K562 (cell line): ENCODE measurements at regions not wholly inside any gene's neighbourhood (a gene's known extent, or its start where the extent isn't known, plus 50 kb on each side); places are given as distances from the start of the nearest gene placed in this dataset.

Experiments
- ATAC-seq: fragments of 200-7000 bp; cut with Tn5 transposase; 3 replicates; pipeline ENCODE4 v1.9.1; 2020; ENCODE audit warnings: moderate library complexity
- BruUV-seq: library from RNA; stranded (reverse); fragments of 400-500 nt; replicated peaks from 2 replicates; lab custom pipeline; 2021; lab: Mats Ljungman, UMichigan
- CTCF ChIA-PET: fragments of 300-600 bp; formaldehyde crosslinking; extraction: SDS; loops from one replicate; lab custom pipeline; 2021; ENCODE audit warnings: low intra/inter-chr PET ratio; lab: Yijun Ruan, JAX
- POLR2A ChIA-PET: fragments of 300-600, 350-650 bp; sonication (Branson Sonifier 250); formaldehyde crosslinking; extraction: SDS; loops from one replicate; lab custom pipeline; 2021; ENCODE audit warnings: antibody characterized with exemption, inconsistent platforms; lab: Yijun Ruan, JAX
- DNase-seq, 4 experiments: peaks; one replicate each; pipeline versions ENCODE4 v3.0.0 to v3.0.0-alpha.2; 2011 to 2018; ENCODE audit warnings: low spot score in 3 of 4, mixed read lengths in 3 of 4; ENCODE audit errors: extremely low read depth in 1 of 4
- FAIRE-seq: peaks from 2 replicates; lab custom pipeline; 2011; peaks lifted over from hg19 to GRCh38; lab: Jason Lieb, UNC
- H2AFZ ChIP-seq: 2 replicates; pipeline ENCODE4 v1.6.0; 2011; ENCODE audit warnings: low read depth, low read length, control low read depth, inconsistent platforms
- H3K27ac ChIP-seq: fragments of 200-600 bp; 3 replicates; pipeline ENCODE4 v1.8.0; 2011; ENCODE audit warnings: low read depth, mild to moderate bottlenecking, control low read depth, inconsistent platforms, low read length, moderate library complexity, mixed read lengths; ENCODE audit errors: extremely low read depth
- H3K27me3 ChIP-seq, 2 experiments: fragments of 300-600 bp in 1 of 2; 2 replicates in 1 of 2; 3 replicates in 1 of 2; pipeline versions ENCODE4 v1.6.0 to v1.8.0; 2011; ENCODE audit warnings: inconsistent platforms in 2 of 2, low read length in 2 of 2, mild to moderate bottlenecking in 1 of 2, mixed read lengths in 1 of 2, moderate library complexity in 1 of 2; ENCODE audit not compliant: control insufficient read depth in 2 of 2, insufficient read depth in 2 of 2
- H3K36me3 ChIP-seq: fragments of 300-600 bp; 3 replicates; pipeline ENCODE4 v1.8.0; 2011; ENCODE audit warnings: mild to moderate bottlenecking, low read length, inconsistent platforms; ENCODE audit not compliant: control insufficient read depth, insufficient read depth
- H3K4me1 ChIP-seq, 2 experiments: fragments of 200-600 bp in 1 of 2; replicated peaks in 1 of 2; 2 replicates in 1 of 2; 3 replicates in 1 of 2; pipeline versions ENCODE4 v1.5.1 to v1.8.0; 2011; ENCODE audit warnings: inconsistent platforms in 2 of 2, low read length in 2 of 2, mild to moderate bottlenecking in 1 of 2, mixed read lengths in 1 of 2, moderate library complexity in 1 of 2; ENCODE audit not compliant: control insufficient read depth in 2 of 2, insufficient read depth in 2 of 2
- H3K4me2 ChIP-seq: 2 replicates; pipeline ENCODE4 v1.6.1; 2011; ENCODE audit warnings: low read length, control low read depth, inconsistent platforms, mixed read lengths; ENCODE audit not compliant: insufficient read depth
- H3K4me3 ChIP-seq: fragments of 200-600 bp; sonication (generic), shearing (Covaris generic); 2 replicates; pipeline ENCODE4 v1.5.1; 2016; ENCODE audit warnings: control low read depth, inconsistent platforms
- H3K79me2 ChIP-seq: fragments of 200-600 bp; 3 replicates; pipeline ENCODE4 v1.8.0; 2011; ENCODE audit warnings: low read length, inconsistent platforms; ENCODE audit not compliant: control insufficient read depth, insufficient read depth
- H3K9ac ChIP-seq, 2 experiments: 2 replicates each; pipeline versions ENCODE4 v1.6.0 to v1.6.1; 2011; ENCODE audit warnings: low read depth in 2 of 2, low read length in 2 of 2, control low read depth in 1 of 2, inconsistent platforms in 1 of 2, mild to moderate bottlenecking in 1 of 2, mixed read lengths in 1 of 2; ENCODE audit not compliant: insufficient read depth in 1 of 2
- H3K9me1 ChIP-seq: one replicate; pipeline ENCODE4 v1.6.0; 2011; ENCODE audit warnings: inconsistent platforms, mild to moderate bottlenecking, low read length, moderate library complexity; ENCODE audit not compliant: control insufficient read depth, insufficient read depth
- H3K9me3 ChIP-seq: replicated peaks from 2 replicates; pipeline ENCODE4 v1.5.1; 2011; ENCODE audit warnings: low read depth, low read length, inconsistent platforms; ENCODE audit not compliant: control insufficient read depth, insufficient read depth
- H4K20me1 ChIP-seq: replicated peaks from 2 replicates; pipeline ENCODE4 v1.6.1; 2011; ENCODE audit warnings: low read length, inconsistent platforms, mixed read lengths; ENCODE audit not compliant: control insufficient read depth, insufficient read depth
- KLF1 ChIP-seq: fragments of 450-650 bp; IDR thresholded peaks from 2 replicates; pipeline ENCODE4 v1.6.1; 2016; ENCODE audit warnings: missing genetic modification characterization, missing compliant biosample characterization
- PHF8 ChIP-seq: fragments of 200-600 bp; sonication (generic); IDR thresholded peaks from 2 replicates; pipeline ENCODE4 v1.6.1; 2012; ENCODE audit warnings: mixed run types, mild to moderate bottlenecking, inconsistent platforms, low read length, moderate library complexity, borderline replicate concordance
- SREBF1 ChIP-seq: fragments of 150-350 bp; IDR thresholded peaks from 2 replicates; pipeline ENCODE4 v1.6.1; 2014; ENCODE audit warnings: antibody characterized with exemption, low read depth, low read length, borderline replicate concordance
- WGBS: fragments of 100-300 bp; shearing (Covaris generic); methylation state at CpG from one replicate; pipeline ENCODE4 v1.1.6; 2016; ENCODE audit warnings: low coverage, mixed read lengths; ENCODE audit not compliant: insufficient coverage; ENCODE audit errors: missing lambda C conversion rate; 5-methylcytosine and 5-hydroxymethylcytosine counted together
- in situ Hi-C: fragments of 300-500 bp; cut with MboI; formaldehyde crosslinking; loops from 4 replicates; pipeline ENCODE4 v1.15.0; 2018; ENCODE audit warnings: inconsistent platforms, mixed read lengths
- intact Hi-C: fragments of 100-400 bp; cut with micrococcal nuclease; formaldehyde crosslinking; loops from 2 replicates; pipeline ENCODE4 v1.14.2; 2022
- TF ChIP-seq, protein P1 (sequence below): fragments of 250-450 bp; sonication (Bioruptor Pico); IDR thresholded peaks from 2 replicates; pipeline ENCODE4 v1.8.0; 2022; ENCODE audit warnings: moderate library complexity, mild to moderate bottlenecking, inconsistent platforms
- TF ChIP-seq, protein P2 (sequence below): fragments of 250-450 bp; sonication (Bioruptor Pico); IDR thresholded peaks from 2 replicates; pipeline ENCODE4 v1.4.0; 2020
- TF ChIP-seq, protein P3 (sequence below), 3 experiments: IDR thresholded peaks in 2 of 3; conservative IDR thresholded peaks in 1 of 3; 2 replicates each; pipeline ENCODE4 v1.5.1; 2011 to 2012; ENCODE audit warnings: low read length in 3 of 3, mild to moderate bottlenecking in 3 of 3, control low read depth in 2 of 3, improper control_type of control experiment in 1 of 3, inconsistent platforms in 1 of 3, low read depth in 1 of 3, mixed read lengths in 1 of 3, moderate library complexity in 1 of 3; ENCODE audit not compliant: insufficient read depth in 2 of 3

DNA sequence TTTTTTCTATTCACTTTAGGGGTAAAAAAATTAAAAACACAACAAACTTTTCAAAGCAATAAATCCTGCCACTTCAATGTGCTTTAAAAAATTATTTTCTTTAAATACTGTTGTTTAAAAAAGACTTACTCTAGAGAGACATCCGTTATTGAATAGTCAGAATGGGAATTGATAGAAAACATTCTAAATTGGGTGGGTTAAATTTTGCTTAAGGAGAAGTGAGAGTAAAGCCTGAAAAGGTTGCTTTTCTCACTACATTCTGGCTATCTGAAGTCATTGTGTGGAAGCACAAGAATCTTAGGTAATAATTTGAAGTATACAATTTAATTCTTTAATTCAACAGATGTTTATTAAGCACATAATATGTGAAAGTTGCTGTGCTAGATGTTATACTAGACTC lies 509.3 kb downstream of the NR2F1-AS1 start (continued):
- TF ChIP-seq PHF8 (no peak), SREBF1 (no peak), KLF1 (tag) (no peak)
- TF ChIP-seq, protein P1, sequence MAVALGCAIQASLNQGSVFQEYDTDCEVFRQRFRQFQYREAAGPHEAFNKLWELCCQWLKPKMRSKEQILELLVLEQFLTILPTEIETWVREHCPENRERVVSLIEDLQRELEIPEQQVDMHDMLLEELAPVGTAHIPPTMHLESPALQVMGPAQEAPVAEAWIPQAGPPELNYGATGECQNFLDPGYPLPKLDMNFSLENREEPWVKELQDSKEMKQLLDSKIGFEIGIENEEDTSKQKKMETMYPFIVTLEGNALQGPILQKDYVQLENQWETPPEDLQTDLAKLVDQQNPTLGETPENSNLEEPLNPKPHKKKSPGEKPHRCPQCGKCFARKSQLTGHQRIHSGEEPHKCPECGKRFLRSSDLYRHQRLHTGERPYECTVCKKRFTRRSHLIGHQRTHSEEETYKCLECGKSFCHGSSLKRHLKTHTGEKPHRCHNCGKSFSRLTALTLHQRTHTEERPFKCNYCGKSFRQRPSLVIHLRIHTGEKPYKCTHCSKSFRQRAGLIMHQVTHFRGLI (CRISPR knock-in tag): no peak
- TF ChIP-seq, protein P2, sequence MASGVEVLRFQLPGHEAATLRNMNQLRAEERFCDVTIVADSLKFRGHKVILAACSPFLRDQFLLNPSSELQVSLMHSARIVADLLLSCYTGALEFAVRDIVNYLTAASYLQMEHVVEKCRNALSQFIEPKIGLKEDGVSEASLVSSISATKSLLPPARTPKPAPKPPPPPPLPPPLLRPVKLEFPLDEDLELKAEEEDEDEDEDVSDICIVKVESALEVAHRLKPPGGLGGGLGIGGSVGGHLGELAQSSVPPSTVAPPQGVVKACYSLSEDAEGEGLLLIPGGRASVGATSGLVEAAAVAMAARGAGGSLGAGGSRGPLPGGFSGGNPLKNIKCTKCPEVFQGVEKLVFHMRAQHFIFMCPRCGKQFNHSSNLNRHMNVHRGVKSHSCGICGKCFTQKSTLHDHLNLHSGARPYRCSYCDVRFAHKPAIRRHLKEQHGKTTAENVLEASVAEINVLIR (CRISPR knock-in tag): no peak

DNA sequence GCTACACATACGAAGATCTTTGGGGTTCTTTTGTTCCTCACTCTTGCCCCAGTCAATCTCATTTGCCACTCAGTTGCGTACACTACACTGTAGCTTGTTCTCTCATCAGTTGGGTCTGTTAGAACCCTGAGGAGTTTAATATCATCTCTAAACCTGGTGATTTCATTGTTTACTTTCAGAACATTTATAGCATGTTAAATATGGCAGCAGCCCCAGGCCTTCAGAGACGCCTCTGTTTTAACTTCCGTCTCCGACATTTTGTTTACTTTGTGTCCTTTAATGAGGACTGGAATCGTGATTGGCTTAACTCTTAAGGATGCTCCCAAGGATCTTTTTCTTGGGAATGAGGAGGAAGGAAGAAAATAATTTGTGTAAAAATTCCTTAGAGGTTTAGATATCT lies 510.1 kb downstream of the NR2F1-AS1 start:
- ChIA-PET POLR2A (no interaction called here), CTCF (no interaction called here)
- DNase-seq (no peak), FAIRE-seq (no peak), ATAC-seq (no peak)
- no peaks in the 10 kb centered on the region for H3K9me3 ChIP-seq
- no peak overlapping the region for H3K27ac ChIP-seq
- WGBS: 2% methylated on average over 6 of the region's 6 CpGs
- no peaks in the 10 kb centered on the region for H3K27me3 ChIP-seq
- H3K4me2 ChIP-seq: no peak overlapping the region
- H3K79me2 ChIP-seq: no peaks in the 10 kb centered on the region
- no peak overlapping the region for H2AFZ ChIP-seq
- H3K4me1 ChIP-seq: no peaks in the 10 kb centered on the region
- intact Hi-C loops: no loop called here
- H3K9ac ChIP-seq: no peak overlapping the region
- H3K4me3 ChIP-seq: no peak overlapping the region
- in situ Hi-C loops: no loop called here
- no peaks in the 10 kb centered on the region for H4K20me1 ChIP-seq
- BruUV-seq: no TSS peak
- H3K36me3 ChIP-seq: no peaks in the 10 kb centered on the region
- TF ChIP-seq, protein P3, sequence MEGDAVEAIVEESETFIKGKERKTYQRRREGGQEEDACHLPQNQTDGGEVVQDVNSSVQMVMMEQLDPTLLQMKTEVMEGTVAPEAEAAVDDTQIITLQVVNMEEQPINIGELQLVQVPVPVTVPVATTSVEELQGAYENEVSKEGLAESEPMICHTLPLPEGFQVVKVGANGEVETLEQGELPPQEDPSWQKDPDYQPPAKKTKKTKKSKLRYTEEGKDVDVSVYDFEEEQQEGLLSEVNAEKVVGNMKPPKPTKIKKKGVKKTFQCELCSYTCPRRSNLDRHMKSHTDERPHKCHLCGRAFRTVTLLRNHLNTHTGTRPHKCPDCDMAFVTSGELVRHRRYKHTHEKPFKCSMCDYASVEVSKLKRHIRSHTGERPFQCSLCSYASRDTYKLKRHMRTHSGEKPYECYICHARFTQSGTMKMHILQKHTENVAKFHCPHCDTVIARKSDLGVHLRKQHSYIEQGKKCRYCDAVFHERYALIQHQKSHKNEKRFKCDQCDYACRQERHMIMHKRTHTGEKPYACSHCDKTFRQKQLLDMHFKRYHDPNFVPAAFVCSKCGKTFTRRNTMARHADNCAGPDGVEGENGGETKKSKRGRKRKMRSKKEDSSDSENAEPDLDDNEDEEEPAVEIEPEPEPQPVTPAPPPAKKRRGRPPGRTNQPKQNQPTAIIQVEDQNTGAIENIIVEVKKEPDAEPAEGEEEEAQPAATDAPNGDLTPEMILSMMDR (IDR thresholded peaks at IDR 0.05 in 2 of 3, conservative IDR thresholded peaks at IDR 0.05 in 1 of 3; ENCODE audit: insufficient read depth in 2 of 3, low read depth in 1 of 3, low read length in 3 of 3): no peak
- no peaks in the 10 kb centered on the region for H3K9me1 ChIP-seq
